Vagina (tissue), 2 donors: ENCODE measurements at regions not wholly inside any gene's neighbourhood (a gene's known extent, or its start where the extent isn't known, plus 50 kb on each side); places are given as distances from the start of the nearest gene placed in this dataset.

Experiments
- DNase-seq, 2 donors: peaks; one replicate each; pipeline ENCODE4 v3.0.0-alpha.2; 2017; ENCODE audit errors: extremely low spot score in 2 of 2
- H3K27ac ChIP-seq: fragments of 200-600 bp; sonication (generic); one replicate; pipeline ENCODE4 v1.5.1; 2019
- H3K27me3 ChIP-seq: fragments of 200-600 bp; sonication (generic); one replicate; pipeline ENCODE4 v1.5.1; 2019
- H3K36me3 ChIP-seq, 2 donors: fragments of 200-600 bp; sonication (generic); one replicate each; pipeline ENCODE4 v1.5.1; 2017 to 2019
- H3K4me1 ChIP-seq: fragments of 200-600 bp; sonication (generic); one replicate; pipeline ENCODE4 v1.5.1; 2019
- H3K4me3 ChIP-seq, 2 donors: fragments of 200-600 bp; sonication (generic); 1 replicate in 1 of 2; 2 replicates in 1 of 2; pipeline ENCODE4 v1.5.1; 2016 to 2019
- H3K9me3 ChIP-seq: fragments of 200-600 bp; sonication (generic); one replicate; pipeline ENCODE4 v1.5.1; 2019
- CTCF ChIP-seq, 3 experiments: fragments of 450-650 bp in 2 of 3; fragments of 200-600 bp in 1 of 3; sonication (generic) in 1 of 3; IDR thresholded peaks; one replicate each; pipeline ENCODE4 v1.5.1; 2017 to 2019; ENCODE audit warnings: antibody characterized with exemption in 3 of 3, mild to moderate bottlenecking in 2 of 3, moderate library complexity in 2 of 3
- POLR2A ChIP-seq, 2 donors: fragments of 450-650 bp; IDR thresholded peaks; one replicate each; pipeline ENCODE4 v1.6.1; 2017; ENCODE audit warnings: antibody characterized with exemption in 2 of 2, mild to moderate bottlenecking in 2 of 2, moderate library complexity in 2 of 2
- POLR2AphosphoS5 ChIP-seq, 2 donors: sonication (generic); formaldehyde crosslinking; IDR thresholded peaks; one replicate each; pipeline ENCODE4 v1.9.0; 2017; ENCODE audit warnings: antibody characterized with exemption in 2 of 2, mild to moderate bottlenecking in 2 of 2, low read depth in 1 of 2; ENCODE audit not compliant: insufficient read depth in 1 of 2
- intact Hi-C: fragments of 100-400 bp; cut with DNase I; formaldehyde crosslinking; loops from one replicate; pipeline ENCODE4 v1.15.1; 2023

GRCh38 chr2:15766911-15767597 is 173.3 kb upstream of the MYCN start:
- no peaks in the 10 kb centered on the region for H3K27me3 ChIP-seq
- intact Hi-C loops, result no loop called here
- DNase-seq, result no peak
- H3K9me3 ChIP-seq, result no peaks in the 10 kb centered on the region
- no peaks in the 10 kb centered on the region for H3K36me3 ChIP-seq
- no peak for TF ChIP-seq CTCF (IDR thresholded peaks at IDR 0.05)
- TF ChIP-seq POLR2AphosphoS5 (IDR thresholded peaks at IDR 0.05; ENCODE audit: insufficient read depth in 1 of 2, low read depth in 1 of 2), result no peak
- no peak for TF ChIP-seq POLR2A (IDR thresholded peaks at IDR 0.05)
- no peaks in the 10 kb centered on the region for H3K4me1 ChIP-seq
- H3K4me3 ChIP-seq, result no peak overlapping the region
- H3K27ac ChIP-seq, result no peak overlapping the region

- no peak overlapping the region for H3K27ac ChIP-seq
- DNase-seq, result no peak
- TF ChIP-seq POLR2A (IDR thresholded peaks at IDR 0.05) (no peak), CTCF (IDR thresholded peaks at IDR 0.05) (no peak), POLR2AphosphoS5 (IDR thresholded peaks at IDR 0.05; ENCODE audit: insufficient read depth in 1 of 2, low read depth in 1 of 2) (no peak)
- no peaks in the 10 kb centered on the region for H3K9me3 ChIP-seq
- no peaks in the 10 kb centered on the region for H3K36me3 ChIP-seq
- no peaks in the 10 kb centered on the region for H3K27me3 ChIP-seq
- intact Hi-C loops, result no loop called here
- no peaks in the 10 kb centered on the region for H3K4me1 ChIP-seq
- no peak overlapping the region for H3K4me3 ChIP-seq
Observed at GRCh38 chr2:15767679-15768078, 172.7 kb upstream of the MYCN start.

GRCh38 chr2:15768142-15768541 is 172.2 kb upstream of the MYCN start:
- H3K27me3 ChIP-seq, result no peaks in the 10 kb centered on the region
- intact Hi-C loops, result no loop called here
- H3K4me1 ChIP-seq, result no peaks in the 10 kb centered on the region
- no peak overlapping the region for H3K4me3 ChIP-seq
- H3K36me3 ChIP-seq, result no peaks in the 10 kb centered on the region
- H3K9me3 ChIP-seq, result no peaks in the 10 kb centered on the region
- H3K27ac ChIP-seq, result no peak overlapping the region
- no peak for DNase-seq
- TF ChIP-seq POLR2AphosphoS5 (IDR thresholded peaks at IDR 0.05; ENCODE audit: insufficient read depth in 1 of 2, low read depth in 1 of 2) (no peak), POLR2A (IDR thresholded peaks at IDR 0.05) (no peak), CTCF (IDR thresholded peaks at IDR 0.05) (no peak)

GRCh38 chr2:15768615-15769014 is 171.7 kb upstream of the MYCN start:
- H3K9me3 ChIP-seq, result no peaks in the 10 kb centered on the region
- no peaks in the 10 kb centered on the region for H3K36me3 ChIP-seq
- H3K4me1 ChIP-seq, result no peaks in the 10 kb centered on the region
- no peak overlapping the region for H3K4me3 ChIP-seq
- DNase-seq, result no peak
- intact Hi-C loops, result no loop called here
- TF ChIP-seq POLR2A (IDR thresholded peaks at IDR 0.05), result no peak
- no peak for TF ChIP-seq POLR2AphosphoS5 (IDR thresholded peaks at IDR 0.05; ENCODE audit: insufficient read depth in 1 of 2, low read depth in 1 of 2)
- TF ChIP-seq CTCF (IDR thresholded peaks at IDR 0.05), result no peak
- no peaks in the 10 kb centered on the region for H3K27me3 ChIP-seq
- H3K27ac ChIP-seq, result no peak overlapping the region

GRCh38 chr2:15769235-15769634 is 171.1 kb upstream of the MYCN start:
- Histone ChIP-seq H3K36me3 (no peaks in the 10 kb centered on the region), H3K27me3 (no peaks in the 10 kb centered on the region), H3K4me3 (no peak overlapping the region), H3K27ac (no peak overlapping the region), H3K9me3 (no peaks in the 10 kb centered on the region), H3K4me1 (no peaks in the 10 kb centered on the region)
- no peak for TF ChIP-seq POLR2AphosphoS5 (IDR thresholded peaks at IDR 0.05; ENCODE audit: insufficient read depth in 1 of 2, low read depth in 1 of 2)
- no peak for TF ChIP-seq POLR2A (IDR thresholded peaks at IDR 0.05)
- no peak for TF ChIP-seq CTCF (IDR thresholded peaks at IDR 0.05)
- intact Hi-C loops, result no loop called here
- DNase-seq, result no peak
